CD14-positive monocyte (primary cell): ENCODE measurements at regions not wholly inside any gene's neighbourhood (a gene's known extent, or its start where the extent isn't known, plus 50 kb on each side); places are given as distances from the start of the nearest gene placed in this dataset.

Experiments used
- DNase-seq, 3 donors: peaks; one replicate each; pipeline ENCODE4 v3.0.0-alpha.2; 2011 to 2022
- H2AFZ ChIP-seq: 2 replicates; pipeline ENCODE4 v1.6.0; 2012; ENCODE audit warnings: mild to moderate bottlenecking, low read depth, low read length, inconsistent platforms; ENCODE audit not compliant: insufficient read depth, poor library complexity, severe bottlenecking
- H3K27ac ChIP-seq, 2 donors: 1 replicate in 1 of 2; 2 replicates in 1 of 2; pipeline ENCODE4 v1.5.1; 2012 to 2013; ENCODE audit warnings: low read length in 2 of 2, control low read depth in 1 of 2, inconsistent platforms in 1 of 2, low read depth in 1 of 2, mild to moderate bottlenecking in 1 of 2
- H3K27me3 ChIP-seq, 2 donors: one replicate each; pipeline versions ENCODE4 v1.6.0 to v1.6.1; 2011 to 2013; ENCODE audit warnings: low read length in 2 of 2; ENCODE audit not compliant: control insufficient read depth in 2 of 2, insufficient read depth in 2 of 2
- H3K36me3 ChIP-seq, 2 donors: replicated peaks in 1 of 2; 1 replicate in 1 of 2; 2 replicates in 1 of 2; pipeline versions ENCODE4 v1.5.1 to v1.6.1; 2012 to 2013; ENCODE audit warnings: low read length in 2 of 2, control low read depth in 1 of 2, inconsistent platforms in 1 of 2, mild to moderate bottlenecking in 1 of 2; ENCODE audit not compliant: insufficient read depth in 2 of 2, control insufficient read depth in 1 of 2
- H3K4me1 ChIP-seq, 2 donors: 1 replicate in 1 of 2; 2 replicates in 1 of 2; pipeline versions ENCODE4 v1.5.1 to v1.6.1; 2012 to 2013; ENCODE audit warnings: low read length in 2 of 2, control low read depth in 1 of 2, inconsistent platforms in 1 of 2, mild to moderate bottlenecking in 1 of 2, moderate library complexity in 1 of 2; ENCODE audit not compliant: insufficient read depth in 2 of 2, control insufficient read depth in 1 of 2
- H3K4me2 ChIP-seq: replicated peaks from 2 replicates; pipeline ENCODE3; 2012; ENCODE audit warnings: low read length, moderate library complexity, mild to moderate bottlenecking; ENCODE audit not compliant: poor library complexity, severe bottlenecking; ENCODE audit errors: extremely low read depth
- H3K4me3 ChIP-seq, 3 experiments: fragments of 200-600 bp in 1 of 3; sonication (generic) in 1 of 3; replicated peaks in 1 of 3; 1 replicate in 2 of 3; 2 replicates in 1 of 3; pipeline ENCODE4 v1.5.1; 2011 to 2013; ENCODE audit warnings: low read length in 3 of 3, mild to moderate bottlenecking in 3 of 3, control low read depth in 2 of 3, low read depth in 2 of 3, inconsistent platforms in 1 of 3, moderate library complexity in 1 of 3
- H3K79me2 ChIP-seq: 2 replicates; pipeline ENCODE4 v1.6.0; 2012; ENCODE audit warnings: mild to moderate bottlenecking, control low read depth, inconsistent platforms, low read length, moderate library complexity; ENCODE audit not compliant: insufficient read depth
- H3K9ac ChIP-seq: 2 replicates; pipeline ENCODE4 v1.6.0; 2017; ENCODE audit warnings: low read length, mild to moderate bottlenecking; ENCODE audit not compliant: insufficient read depth, poor library complexity, severe bottlenecking
- H3K9me3 ChIP-seq, 2 donors: replicated peaks in 1 of 2; 1 replicate in 1 of 2; 2 replicates in 1 of 2; pipeline versions ENCODE4 v1.5.1 to v1.6.1; 2012 to 2013; ENCODE audit warnings: low read length in 2 of 2, control low read depth in 1 of 2; ENCODE audit not compliant: control insufficient read depth in 1 of 2, insufficient read depth in 1 of 2
- H4K20me1 ChIP-seq: 2 replicates; pipeline ENCODE4 v1.6.0; 2012; ENCODE audit warnings: mild to moderate bottlenecking, low read length, control low read depth, moderate library complexity; ENCODE audit not compliant: insufficient read depth
- H3K27ac Mint-ChIP-seq, 7 donors: one replicate each; pipeline ENCODE4 v1.8.0; 2020; ENCODE audit warnings: mild to moderate bottlenecking in 7 of 7, mixed read lengths in 7 of 7, moderate library complexity in 6 of 7, inconsistent platforms in 2 of 7
- H3K27me3 Mint-ChIP-seq, 3 donors: one replicate each; pipeline ENCODE4 v1.8.0; 2021 to 2022; ENCODE audit warnings: low read depth in 3 of 3, mild to moderate bottlenecking in 3 of 3, mixed read lengths in 3 of 3, moderate library complexity in 3 of 3, inconsistent platforms in 1 of 3
- H3K36me3 Mint-ChIP-seq, 2 donors: one replicate each; pipeline ENCODE4 v1.8.0; 2020; ENCODE audit warnings: mixed read lengths in 2 of 2, inconsistent platforms in 1 of 2, mild to moderate bottlenecking in 1 of 2
- H3K4me1 Mint-ChIP-seq: one replicate; pipeline ENCODE4 v1.8.0; 2020; ENCODE audit warnings: mild to moderate bottlenecking, mixed read lengths
- H3K4me3 Mint-ChIP-seq, 2 donors: one replicate each; pipeline ENCODE4 v1.8.0; 2020; ENCODE audit warnings: mild to moderate bottlenecking in 2 of 2, mixed read lengths in 2 of 2, moderate library complexity in 1 of 2
- H3K9me3 Mint-ChIP-seq, 7 donors: one replicate each; pipeline ENCODE4 v1.8.0; 2020 to 2022; ENCODE audit warnings: mixed read lengths in 7 of 7, mild to moderate bottlenecking in 6 of 7, moderate library complexity in 6 of 7, inconsistent platforms in 2 of 7
- CTCF ChIP-seq: fragments of 200-600 bp; IDR thresholded peaks from one replicate; pipeline ENCODE4 v1.8.0; 2022; ENCODE audit warnings: antibody characterized with exemption, mild to moderate bottlenecking
- intact Hi-C, 2 donors: fragments of 100-400 bp; cut with micrococcal nuclease; formaldehyde crosslinking; loops; one replicate each; pipeline versions ENCODE4 v1.15.0 to v1.15.1; 2023

- Mint-ChIP-seq H3K4me1 (no peaks in the 10 kb centered on the region), H3K27me3 (peaks cover 0 to 2% (median 0%) of the 10 kb centered on the region in 3 donors), H3K27ac (no peak overlapping the region), H3K36me3 (no peaks in the 10 kb centered on the region), H3K4me3 (no peak overlapping the region), H3K9me3 (peaks cover under 1 to 7% (median 5%) of the 10 kb centered on the region in 7 donors)
- Histone ChIP-seq H3K4me1 (no peaks in the 10 kb centered on the region), H3K4me2 (no peak overlapping the region), H3K27ac (no peak overlapping the region), H3K27me3 (no peaks in the 10 kb centered on the region), H3K9me3 (peaks cover 0 to 9% of the 10 kb centered on the region in 2 donors), H3K9ac (no peak overlapping the region), H3K4me3 (no peak overlapping the region), H3K79me2 (no peaks in the 10 kb centered on the region), H2AFZ (no peak overlapping the region), H3K36me3 (no peaks in the 10 kb centered on the region), H4K20me1 (no peaks in the 10 kb centered on the region)
- no peak for TF ChIP-seq CTCF
- no peak for DNase-seq
- intact Hi-C loops: no loop called here
Observed at GRCh38 chr10:9858816-9859215, 1158.9 kb upstream of the CELF2 start.

DNA sequence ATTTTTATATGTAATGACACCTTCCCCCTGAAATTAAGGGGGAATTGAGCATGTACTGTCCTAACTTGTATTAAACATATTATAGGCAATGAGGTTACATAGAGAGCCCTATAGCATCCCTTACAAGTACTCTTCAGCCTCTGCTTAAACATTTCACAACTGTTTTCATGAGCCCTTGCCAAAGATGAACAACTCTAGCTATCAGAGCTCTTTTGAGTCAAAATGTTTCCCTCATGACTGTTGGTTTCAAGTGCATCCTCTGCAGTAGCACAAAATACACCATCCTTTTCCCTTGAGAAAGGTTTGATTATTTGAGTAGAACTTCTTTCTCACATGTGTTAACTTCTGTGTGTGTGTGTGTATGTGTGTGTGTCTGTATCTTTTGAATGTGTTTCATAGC lies 1157.6 kb upstream of the CELF2 start:
- H3K4me3 Mint-ChIP-seq: no peak overlapping the region

More for the DNA sequence above, 1157.6 kb upstream of the CELF2 start:
- H3K4me3 ChIP-seq: no peak overlapping the region
- H3K4me2 ChIP-seq: no peak overlapping the region
- H4K20me1 ChIP-seq: no peaks in the 10 kb centered on the region
- Mint-ChIP-seq H3K36me3 (no peaks in the 10 kb centered on the region), H3K4me1 (no peaks in the 10 kb centered on the region), H3K27ac (no peak overlapping the region), H3K27me3 (peaks cover 0 to 2% (median 1%) of the 10 kb centered on the region in 3 donors), H3K9me3 (peaks cover 0 to 7% (median 5%) of the 10 kb centered on the region in 7 donors)
- intact Hi-C loops: no loop called here
- no peaks in the 10 kb centered on the region for H3K36me3 ChIP-seq
- H3K4me1 ChIP-seq: no peaks in the 10 kb centered on the region
- H3K9ac ChIP-seq: no peak overlapping the region
- no peak overlapping the region for H3K27ac ChIP-seq
- H3K9me3 ChIP-seq: peaks cover 0 to 9% of the 10 kb centered on the region in 2 donors
- H3K27me3 ChIP-seq: no peaks in the 10 kb centered on the region
- no peak for TF ChIP-seq CTCF
- no peaks in the 10 kb centered on the region for H3K79me2 ChIP-seq
- DNase-seq: no peak
- H2AFZ ChIP-seq: no peak overlapping the region
